ENCODE measurements at regions not wholly inside any gene's neighbourhood (a gene's known extent, or its start where the extent isn't known, plus 50 kb on each side); places are given as distances from the start of the nearest gene placed in this dataset.

DNA sequence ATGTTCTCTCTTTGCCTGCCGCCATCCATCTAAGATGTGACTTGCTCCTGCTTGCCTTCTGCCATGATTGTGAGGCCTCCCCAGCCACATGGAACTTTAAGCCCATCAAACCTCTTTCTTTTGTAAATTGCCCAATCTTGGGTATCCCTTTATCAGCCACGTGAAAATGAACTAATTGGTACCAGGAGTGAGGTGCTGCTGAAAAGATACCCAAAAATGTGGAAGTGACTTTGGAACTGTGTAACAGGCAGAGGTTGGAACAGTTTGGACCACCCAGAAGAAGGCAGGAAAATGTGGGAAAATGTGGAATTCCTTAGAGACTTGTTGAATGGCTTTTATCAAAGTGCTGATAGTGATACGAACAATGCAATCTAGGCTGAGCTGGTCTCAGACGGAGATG lies 694.9 kb downstream of the FRK start:
- TF ChIP-seq POLR2AphosphoS5 (IDR thresholded peaks at IDR 0.05; ENCODE audit: borderline replicate concordance, low read depth, low read length) = no peak
- no peak for TF ChIP-seq FOXP2 (optimal IDR thresholded peaks at IDR 0.05; ENCODE audit: control extremely low read depth, extremely low read length, insufficient read depth)

Measured in SK-N-MC (cell line).